NOMO-1 treated with DMSO at 0.1 percent for 48 hours (cell line): ENCODE measurements at regions not wholly inside any gene's neighbourhood (a gene's known extent, or its start where the extent isn't known, plus 50 kb on each side); places are given as distances from the start of the nearest gene placed in this dataset.
"Not testable (repeated sequence)": the region's sequence is repeated elsewhere in the genome, so short reads cannot be mapped to it uniquely, and the experiment has no call there.

Experiments
- DNase-seq: peaks from one replicate; lab custom pipeline; 2025; ENCODE audit not compliant: unreplicated experiment; lab: John Stamatoyannopoulos, UW

DNA sequence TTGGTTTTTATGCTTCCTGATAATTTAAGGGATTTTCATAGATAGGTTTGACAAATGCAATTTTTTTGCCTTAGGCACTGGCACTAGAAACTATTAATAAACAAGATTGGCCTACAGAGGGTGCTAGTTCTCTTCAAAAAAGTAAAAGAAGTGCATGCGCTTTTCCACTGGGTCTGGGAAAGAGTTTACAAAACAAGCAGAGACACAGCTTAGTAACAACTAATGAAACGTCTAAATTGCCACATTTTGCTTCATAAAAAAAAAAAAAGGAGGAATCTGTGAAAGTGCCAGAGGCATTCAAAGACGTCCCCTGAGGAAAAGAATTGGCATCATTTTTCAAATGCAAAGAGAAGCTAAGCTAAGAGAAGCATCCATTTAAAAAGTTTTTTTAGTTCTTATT is 58.3 kb upstream of the EEA1 start:
- DNase-seq: peak; percentile 79

DNA sequence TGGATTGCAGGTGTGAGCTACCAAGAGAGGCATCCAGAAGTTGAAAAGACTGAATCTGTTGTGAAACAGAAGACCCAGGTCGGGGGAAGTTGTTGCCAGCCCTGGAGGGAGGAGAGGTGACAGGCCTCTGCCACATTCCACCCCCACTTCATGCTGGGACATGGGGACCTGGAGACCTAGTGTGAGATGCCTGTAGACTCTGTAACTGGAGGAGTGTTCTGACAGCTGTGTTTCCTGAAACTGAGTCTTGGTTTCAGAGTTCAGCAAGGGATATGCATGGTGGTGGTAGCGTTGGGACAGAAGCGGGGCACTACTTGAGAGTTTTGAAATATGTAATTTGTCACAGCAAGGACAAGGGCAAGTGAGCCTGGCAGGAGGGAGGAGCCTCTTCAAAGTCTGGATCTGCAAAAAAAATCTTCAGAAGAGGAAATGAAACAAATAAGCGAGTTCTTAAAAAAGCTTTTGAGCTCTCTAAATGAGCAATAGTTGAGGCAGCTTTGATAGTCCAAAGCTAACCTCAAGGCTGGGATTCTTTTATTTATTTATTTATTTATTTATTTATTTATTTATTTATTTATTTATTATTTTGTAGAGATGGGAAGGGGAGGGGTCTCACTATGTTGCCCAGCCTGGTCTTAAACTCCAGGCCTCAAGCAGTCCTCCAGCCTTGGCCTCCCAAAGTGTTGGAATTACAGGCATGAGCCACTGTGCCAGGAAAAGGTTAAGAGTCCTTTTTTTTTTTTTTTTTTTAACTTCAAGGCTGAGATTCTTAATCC is 58.9 kb upstream of the EEA1 start:
- DNase-seq: peak; percentile 98

DNA sequence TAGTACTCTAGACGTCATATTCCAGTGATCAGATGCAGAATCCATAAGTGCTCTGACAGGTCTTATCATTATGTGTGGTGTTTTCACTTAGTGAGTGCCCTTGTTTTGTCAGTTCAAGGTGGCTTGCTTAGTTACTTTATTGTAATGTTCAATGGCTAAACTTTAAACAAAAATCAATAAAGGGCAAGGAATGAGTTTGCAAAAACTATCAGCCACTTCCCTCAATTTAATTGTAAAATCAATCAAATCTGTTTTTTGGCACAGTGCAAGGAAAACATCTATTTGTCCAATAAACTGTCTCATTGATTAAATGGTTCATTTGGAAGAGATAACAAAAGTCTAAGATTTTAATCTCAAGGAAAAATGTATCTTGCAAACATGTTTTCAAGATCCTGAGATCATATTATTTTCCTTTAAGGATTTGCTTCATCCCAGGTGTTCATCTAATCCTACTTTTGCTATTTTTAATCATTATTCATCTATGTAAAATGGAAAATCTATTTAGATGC is 59.6 kb upstream of the EEA1 start:
- DNase-seq: peak; percentile 12

DNA sequence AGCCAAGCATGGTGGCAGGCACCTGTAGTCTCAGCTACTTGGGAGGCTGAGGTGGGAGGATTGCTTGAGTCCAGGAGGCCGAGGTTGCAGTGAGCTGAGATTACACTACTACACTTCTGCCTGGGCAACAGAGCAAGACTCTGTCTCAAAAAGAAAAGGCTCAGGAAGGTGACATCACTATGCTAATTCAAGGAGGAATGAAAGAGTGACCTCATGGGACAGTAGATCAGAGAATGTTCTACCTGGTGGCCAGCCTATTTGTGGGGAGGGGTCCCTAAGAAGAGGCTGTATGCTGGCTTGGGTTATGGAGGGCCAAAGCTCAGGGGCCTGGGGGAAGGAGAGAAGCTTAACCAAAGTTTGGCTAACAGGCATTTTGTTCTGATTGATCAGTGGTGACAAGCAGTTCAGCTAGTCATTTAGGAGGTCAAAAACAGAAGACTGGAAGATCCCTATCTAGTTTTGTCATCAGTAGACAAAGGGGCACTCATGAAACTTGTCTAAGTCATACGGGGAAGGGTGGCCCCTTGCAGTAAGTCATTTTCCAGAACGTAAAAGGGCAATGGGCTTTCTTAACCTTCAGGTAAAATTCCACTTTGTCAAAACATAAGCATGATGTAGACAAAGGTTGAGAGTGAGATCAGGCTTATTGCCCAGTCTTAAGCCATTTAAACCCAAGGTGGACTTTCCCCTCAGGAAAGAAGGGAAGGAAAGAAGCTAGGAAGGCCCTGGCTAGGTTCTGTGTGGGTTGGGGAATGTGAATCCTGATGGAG is 60.8 kb upstream of the EEA1 start:
- DNase-seq: no peak

DNA sequence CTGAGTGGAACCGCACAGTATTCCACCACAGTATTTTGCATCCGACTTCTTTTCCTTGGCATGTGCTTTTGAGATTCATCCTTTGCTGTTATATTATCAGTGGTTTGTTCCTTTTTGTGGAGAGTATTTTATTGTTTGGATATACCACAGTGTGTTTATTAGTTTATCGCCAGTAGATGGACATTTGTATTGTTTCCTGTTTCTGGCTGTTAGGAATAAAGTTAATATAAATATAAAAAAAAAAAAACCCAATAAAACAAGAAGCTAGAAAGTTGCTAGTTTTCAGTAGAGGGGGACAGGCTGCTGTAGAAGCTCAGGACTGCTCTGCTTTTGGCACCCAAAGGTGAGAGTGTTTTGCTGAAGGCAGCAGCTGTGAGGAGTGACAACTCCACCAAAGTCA is 62.0 kb upstream of the EEA1 start:
- no peak for DNase-seq

DNA sequence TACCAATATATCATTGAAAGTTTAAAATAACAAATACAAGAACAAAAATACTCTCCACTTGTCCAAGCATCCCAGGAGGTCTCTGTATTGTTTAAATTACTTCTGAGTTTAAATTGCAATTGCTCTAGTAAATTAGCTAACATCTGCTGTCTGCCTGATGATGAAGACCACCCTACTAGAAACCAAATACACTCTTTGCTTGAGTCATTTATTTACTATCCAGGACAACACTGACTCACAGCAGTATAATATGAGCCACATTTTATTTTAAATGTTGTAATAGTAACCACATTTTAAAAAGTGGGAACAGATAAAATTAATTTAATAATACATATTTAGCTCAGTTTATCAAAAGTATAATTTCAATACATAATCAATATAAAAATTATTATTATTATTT is 62.9 kb upstream of the EEA1 start:
- DNase-seq: no peak

DNA sequence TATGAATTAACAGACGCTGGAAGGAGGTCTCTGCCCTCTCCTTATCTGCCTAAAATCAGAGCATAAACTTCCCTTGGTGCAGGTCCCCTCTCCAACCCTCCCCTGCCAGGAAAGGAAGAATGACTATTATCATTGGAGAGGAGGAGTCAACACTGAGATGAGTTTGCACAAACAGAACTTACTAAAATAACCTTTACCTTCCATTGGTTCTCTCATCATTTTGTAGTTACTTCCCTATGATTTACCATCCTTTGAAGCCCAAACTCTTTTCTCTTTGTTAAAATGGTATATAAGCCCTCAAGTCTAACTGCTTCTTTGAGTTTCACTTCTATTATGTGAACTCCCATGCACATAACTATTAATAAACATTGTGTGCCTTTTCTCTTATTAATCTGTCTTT is 64.2 kb upstream of the EEA1 start:
- no peak for DNase-seq

DNA sequence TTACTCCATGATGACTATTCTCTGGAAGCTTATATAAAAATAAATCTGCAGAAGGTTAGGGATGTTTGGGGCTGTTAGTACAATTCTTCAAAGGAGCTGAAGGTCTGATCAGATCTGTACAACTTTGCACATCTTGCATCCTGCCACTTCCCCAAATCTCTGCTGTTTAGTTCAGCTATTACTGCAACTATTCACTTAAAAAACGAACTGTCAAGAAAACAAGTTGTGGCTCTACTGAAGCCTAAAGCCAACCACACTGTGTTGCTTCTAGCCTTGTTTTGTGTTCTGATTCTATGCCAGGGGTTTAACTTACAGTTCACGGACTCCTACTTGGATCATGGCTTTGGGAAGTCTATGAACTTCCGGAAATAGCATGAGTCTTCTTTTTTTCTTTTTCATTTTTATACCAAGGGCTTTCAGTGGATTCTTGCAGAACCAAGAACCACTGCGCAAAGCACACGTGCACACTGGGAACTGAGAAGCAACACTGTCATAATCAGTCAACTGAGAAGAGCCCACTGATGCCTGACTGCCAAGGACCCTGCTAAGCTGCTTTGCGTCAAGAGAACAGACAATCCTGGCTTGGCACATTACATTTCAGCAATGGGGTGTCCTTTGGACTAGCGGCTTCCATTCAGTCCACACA is 66.3 kb upstream of the EEA1 start:
- peak; percentile 4 for DNase-seq

DNA sequence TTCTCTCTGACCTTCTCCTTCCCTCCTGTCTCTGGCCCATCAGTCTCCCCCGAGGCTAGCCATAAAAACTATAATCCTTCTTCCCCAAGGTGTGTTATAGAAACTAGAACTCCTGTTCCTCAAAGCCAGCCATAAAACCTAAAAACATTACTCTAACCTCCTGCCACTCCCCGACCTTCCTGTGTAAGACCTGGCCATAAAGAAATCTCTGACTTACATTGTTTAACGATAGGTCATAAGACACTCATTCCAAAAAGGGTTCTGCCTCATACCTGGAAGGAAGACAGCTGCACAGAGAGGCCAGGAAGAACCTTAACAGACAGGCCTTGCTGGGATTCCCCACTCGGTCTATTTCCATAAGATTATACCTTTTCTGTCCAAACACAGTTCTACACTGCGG is 70.9 kb upstream of the EEA1 start:
- no peak for DNase-seq

DNA sequence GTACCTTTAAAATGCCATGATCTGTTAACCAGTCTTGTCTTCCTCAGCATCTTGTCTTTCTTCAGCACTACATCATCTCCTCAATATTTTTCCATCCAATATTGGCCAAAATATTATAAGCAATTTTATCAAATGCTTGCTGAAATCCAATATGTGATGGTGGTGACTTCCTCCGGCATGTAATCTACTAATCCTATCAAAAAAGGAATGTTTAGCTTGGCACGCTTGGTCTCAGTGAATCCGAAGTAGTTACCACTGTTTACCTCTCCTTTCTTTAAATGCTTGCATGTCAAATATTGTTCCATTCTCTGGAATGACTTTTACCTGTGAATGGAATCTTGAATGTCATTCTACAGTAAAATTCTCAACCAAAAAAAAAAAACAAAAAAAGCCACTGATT is 72.3 kb upstream of the EEA1 start:
- DNase-seq: no peak

DNA sequence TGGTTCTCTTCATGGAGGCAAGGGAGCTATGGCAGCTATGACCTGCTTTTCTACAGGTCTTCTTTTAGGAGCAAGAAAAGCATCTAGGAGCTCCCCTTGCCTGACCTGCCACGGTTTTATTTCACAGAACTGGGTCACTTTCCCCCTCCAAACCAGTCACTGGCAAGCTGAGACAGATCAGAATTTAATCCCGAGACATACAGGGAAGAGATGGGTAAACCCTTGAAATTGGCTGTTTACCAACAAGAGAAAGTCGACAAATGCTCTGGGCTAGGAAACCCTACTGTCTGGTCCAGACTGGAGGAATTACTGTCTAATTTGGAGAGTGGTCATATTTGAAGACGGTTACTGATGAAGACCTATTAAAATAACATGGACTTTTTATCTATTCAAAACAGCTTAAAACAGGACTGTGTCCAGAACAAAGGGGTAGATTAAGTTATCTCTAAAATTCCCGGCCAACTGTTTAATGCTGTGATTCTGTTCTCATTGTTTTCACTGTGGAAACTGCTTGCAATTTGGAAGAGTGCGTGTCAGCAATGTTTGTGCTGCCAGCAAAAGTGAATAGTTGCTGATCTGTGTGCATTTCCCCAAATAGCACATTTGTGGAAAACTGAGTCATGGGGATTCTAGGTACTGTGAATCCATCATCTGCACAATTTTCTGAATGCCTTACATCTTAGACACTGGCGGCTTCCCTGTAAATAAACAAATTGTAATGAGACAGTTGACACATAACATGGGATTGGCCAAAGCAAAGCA is 73.4 kb upstream of the EEA1 start:
- no peak for DNase-seq

DNA sequence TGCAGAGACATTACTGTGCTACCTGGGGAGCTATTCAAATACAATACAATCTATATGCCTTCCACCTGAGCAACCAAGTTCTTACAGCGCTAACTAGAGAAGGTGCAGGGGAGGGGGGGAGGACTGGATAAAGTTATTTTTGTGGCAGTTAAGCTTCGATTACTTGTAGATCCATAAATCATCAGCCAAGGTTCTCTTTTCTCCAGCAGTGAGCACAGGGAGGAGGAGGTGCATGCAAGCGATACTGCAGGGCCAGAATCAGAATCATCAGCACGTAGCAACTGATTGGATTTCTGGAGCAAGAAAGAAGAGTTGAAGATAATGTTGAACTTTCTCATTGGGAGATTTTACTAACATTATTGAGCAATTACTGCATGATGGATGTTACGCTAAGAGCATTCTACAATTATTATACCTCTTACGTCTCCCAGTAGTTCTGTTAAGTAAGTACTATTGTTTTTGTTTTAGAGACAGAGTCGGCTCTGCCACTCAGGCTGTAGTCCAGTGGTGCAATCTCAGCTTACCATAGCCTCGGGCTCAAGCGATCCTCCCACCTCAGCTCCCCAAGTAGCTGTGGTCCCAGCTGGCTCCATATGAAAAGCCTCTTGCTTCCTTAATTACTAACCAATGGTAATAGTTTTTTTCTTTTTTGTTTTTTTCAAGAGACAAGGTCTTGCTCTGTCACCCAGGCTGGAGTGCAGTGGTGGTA is 74.6 kb upstream of the EEA1 start:
- DNase-seq: no peak

DNA sequence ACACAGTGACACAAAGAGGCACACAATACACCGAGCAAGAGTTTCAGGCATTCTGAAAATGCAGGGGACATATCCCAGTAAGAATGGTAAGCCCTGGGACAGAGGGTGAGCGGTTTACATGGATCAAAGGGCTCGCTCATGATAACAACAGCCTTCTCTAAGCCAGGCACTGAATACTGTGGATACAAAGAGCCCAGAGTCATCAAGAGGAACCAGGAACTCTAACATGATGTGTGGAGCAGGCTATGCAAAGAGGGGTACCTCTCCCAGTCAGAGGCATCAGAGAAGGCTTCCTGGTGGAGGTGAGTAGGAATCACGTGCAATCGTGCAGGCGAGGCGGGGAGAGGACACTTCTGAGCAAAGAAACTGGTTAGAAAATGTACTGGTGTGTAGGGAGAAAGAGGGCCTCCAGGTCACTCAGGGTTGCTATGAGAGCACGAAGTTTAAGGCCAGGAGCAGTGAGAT is 76.9 kb upstream of the EEA1 start:
- no peak for DNase-seq

DNA sequence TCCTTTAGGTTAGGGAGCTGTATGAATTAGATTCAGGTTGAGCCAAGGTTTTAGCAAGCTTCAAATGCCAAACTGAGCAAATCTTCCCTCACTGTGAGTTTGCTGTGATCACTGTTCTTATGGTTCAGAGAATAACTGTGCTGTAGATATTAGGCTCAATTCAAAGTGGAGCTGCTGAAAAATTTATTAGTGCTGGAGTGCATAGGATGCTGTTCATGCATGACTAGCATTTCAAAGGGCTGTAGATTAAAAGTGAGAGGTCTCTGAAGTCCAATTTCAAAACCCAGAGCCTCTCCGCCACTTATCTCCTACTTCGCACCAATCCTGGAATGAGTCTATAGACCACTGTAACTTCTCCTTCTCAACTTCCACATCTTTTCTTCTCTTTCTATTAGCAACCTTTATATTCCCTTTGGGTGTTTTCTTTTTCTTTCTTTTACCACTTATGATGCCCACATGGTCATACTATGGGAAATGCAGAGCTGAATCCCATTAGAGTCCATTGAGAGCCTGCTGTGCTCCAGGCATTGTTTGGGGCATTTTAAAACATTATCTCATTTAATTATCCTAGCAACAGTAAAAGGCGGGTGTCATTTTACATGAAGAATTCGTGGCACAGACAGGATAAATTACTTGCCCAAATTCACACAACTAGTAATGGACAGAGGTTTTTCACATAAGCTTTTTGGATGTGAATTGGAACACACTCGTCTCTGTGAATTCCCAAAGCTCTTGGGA is 77.5 kb upstream of the EEA1 start:
- no peak for DNase-seq

DNA sequence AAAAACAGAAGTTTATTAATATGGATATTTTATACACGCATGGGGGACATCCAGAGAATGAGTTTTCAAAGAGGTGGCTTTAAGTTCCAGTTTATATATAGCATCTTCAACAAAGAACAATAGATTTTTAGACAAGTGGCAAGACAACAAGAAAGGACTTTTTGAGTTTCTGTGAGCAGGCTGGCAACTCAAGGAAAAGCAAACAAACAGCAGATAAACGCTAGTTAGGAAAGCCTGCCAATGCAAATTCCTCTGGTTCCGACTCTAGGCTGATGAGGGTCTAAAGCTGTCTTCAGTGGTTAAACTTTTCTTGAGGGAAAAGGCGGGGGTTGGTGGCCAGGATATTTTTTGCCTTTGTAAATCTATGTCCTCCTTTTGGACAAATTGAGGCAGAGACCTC is 78.4 kb upstream of the EEA1 start:
- DNase-seq: no peak

DNA sequence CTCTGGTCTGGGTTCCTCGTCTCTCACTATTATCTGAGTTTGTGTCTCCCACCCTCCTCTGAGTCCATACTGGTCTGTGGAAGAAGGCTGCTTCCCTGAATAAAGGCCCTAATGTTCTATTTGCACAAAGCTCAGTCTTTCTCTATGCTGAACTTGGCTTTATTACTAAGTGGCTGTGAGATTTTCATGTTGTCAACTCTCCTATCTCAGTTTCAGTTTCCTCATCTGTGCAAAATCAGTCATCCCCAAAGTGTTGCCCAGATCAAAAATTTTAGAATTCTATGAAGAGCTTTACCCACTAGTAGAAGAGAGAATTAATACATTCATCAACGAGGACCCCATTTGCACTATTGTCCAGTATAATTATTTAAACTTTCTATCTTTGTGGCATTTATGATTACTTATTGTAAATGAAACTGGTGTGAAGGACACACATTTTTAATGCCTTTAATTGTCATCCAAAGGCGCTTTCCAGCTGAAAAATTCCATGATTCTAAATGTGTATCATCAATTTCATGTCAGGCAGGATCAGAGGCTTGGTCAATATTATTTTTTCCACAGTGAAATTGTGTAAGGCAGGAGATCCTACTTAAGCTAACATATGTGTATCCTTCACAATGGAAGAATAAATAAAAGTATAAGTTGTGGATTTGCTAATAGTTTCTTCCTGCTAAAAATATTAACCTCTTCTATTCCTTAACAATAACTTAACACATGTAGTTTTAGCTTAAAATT is 79.1 kb upstream of the EEA1 start:
- DNase-seq: no peak

DNA sequence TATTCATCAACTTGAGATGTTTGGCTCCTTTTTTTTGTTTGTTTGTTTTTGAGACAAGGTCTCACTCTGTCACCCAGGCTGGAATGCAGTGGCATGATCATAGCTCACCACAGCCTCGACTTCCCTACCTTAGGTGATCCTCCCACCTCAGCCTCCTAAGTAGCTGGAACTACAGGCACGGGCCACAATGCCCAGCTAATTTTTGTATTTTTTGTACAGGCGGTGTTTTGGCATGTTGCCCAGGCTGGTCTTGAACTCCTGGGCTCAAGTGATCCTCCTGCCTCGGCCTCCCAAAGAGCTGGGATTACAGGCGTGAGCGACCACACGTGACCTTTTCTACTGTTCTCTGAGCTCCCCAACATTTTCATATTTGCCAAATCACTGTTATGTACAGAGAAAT is 79.8 kb upstream of the EEA1 start:
- DNase-seq: not testable (repeated sequence)

DNA sequence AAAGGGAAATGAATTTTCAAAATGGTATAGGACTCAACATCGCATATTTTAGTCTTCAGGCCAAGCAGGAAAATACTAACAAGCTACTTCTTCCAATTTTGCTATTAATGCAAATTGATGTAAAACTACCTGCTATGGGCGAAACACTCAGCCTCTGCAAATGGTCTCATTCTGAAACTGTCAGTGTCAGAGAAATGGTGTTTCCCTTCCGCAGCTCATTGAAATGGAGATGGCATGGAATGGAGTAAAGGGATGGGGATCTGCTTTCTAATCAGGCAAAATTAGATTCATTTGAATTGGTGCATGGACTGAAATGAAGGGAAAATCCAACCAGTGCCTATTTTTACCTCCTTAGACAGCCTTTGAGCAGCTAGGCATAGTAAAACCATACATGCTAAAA is 80.4 kb upstream of the EEA1 start:
- DNase-seq: no peak

DNA sequence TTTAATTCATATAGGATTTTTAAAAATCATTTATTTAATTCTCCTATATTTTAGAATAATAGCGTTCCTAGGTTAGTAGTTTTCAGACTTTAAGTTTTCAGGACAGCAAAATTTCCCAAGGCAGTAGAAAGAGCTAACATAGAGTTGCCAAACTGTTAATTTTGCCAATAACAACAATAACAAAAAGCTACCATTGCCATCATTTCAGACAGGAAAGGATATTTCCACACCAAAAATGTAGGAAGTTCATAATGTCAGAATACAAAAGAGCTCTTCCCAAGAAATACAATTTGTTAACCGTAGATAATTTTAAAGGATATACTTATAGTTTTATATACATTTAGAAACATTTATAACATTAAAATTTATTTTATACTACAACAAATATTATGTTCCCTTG is 81.4 kb upstream of the EEA1 start:
- DNase-seq: no peak
